ENCODE measurements at regions not wholly inside any gene's neighbourhood (a gene's known extent, or its start where the extent isn't known, plus 50 kb on each side); places are given as distances from the start of the nearest gene placed in this dataset.

GRCh38 chr18:67916097-67916496 is 399.6 kb upstream of the DSEL start:
- no peak overlapping the region for H3K27ac Mint-ChIP-seq
- H3K36me3 Mint-ChIP-seq: no peaks in the 10 kb centered on the region
- ATAC-seq (no peak), DNase-seq (ENCODE audit: low spot score in 2 of 2) (no peak)
- H3K9me3 Mint-ChIP-seq: peaks cover 4% of the 10 kb centered on the region
- no peak overlapping the region for H3K4me3 Mint-ChIP-seq
- H3K4me1 Mint-ChIP-seq: no peaks in the 10 kb centered on the region

DNA sequence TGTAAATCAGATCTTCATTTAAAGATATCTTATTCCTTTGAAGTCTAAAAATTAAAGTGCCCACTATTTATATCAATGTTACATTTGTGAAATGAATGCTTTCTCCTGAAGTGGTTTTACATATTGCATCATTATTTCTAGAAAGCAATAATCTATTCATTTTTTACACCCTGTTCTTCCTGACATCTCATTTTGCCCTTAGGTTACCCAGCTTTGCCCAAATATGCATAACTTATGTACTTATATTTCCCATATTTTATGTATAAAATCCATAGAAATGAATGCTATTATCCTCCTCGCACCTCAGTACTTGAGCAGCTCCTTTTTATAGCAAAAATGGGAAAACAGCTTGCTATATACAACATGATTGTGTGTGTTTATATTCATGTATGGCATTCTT is 396.5 kb upstream of the DSEL start:
- Mint-ChIP-seq H3K36me3 (no peaks in the 10 kb centered on the region), H3K9me3 (no peaks in the 10 kb centered on the region), H3K27ac (no peak overlapping the region), H3K4me1 (no peaks in the 10 kb centered on the region), H3K4me3 (no peak overlapping the region)
- ATAC-seq (no peak), DNase-seq (ENCODE audit: low spot score in 2 of 2) (no peak)

DNA sequence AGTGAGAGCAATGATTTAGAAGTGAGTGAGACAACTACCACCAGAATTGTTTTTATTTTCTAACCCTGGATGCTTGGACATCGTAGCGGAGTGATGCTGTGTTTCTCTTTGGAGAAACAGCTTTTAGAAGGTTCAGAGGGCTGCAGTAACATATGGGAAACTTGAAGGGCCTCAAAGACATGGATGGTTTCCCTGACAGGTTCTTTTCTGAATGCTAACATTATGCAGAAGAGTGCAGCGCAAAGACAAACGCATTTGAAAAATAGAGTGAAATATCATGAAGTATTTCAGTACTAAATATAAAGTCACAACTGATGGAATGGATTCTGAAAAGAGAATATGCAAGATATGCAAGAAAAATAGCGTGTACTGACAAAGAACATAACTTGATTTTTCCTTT is 385.1 kb upstream of the DSEL start:
- H3K27ac Mint-ChIP-seq: no peak overlapping the region
- no peak for DNase-seq (ENCODE audit: low spot score in 2 of 2)
- no peaks in the 10 kb centered on the region for H3K4me1 Mint-ChIP-seq
- H3K4me3 Mint-ChIP-seq: no peak overlapping the region
- no peaks in the 10 kb centered on the region for H3K36me3 Mint-ChIP-seq
- no peak for ATAC-seq
- peaks cover 2% of the 10 kb centered on the region for H3K9me3 Mint-ChIP-seq

GRCh38 chr18:67896451-67896850 is 379.9 kb upstream of the DSEL start:
- Mint-ChIP-seq H3K27ac (no peak overlapping the region), H3K4me1 (no peaks in the 10 kb centered on the region), H3K9me3 (peaks cover 2% of the 10 kb centered on the region), H3K4me3 (no peak overlapping the region), H3K36me3 (no peaks in the 10 kb centered on the region)
- DNase-seq (ENCODE audit: low spot score in 2 of 2): no peak
- no peak for ATAC-seq

DNA sequence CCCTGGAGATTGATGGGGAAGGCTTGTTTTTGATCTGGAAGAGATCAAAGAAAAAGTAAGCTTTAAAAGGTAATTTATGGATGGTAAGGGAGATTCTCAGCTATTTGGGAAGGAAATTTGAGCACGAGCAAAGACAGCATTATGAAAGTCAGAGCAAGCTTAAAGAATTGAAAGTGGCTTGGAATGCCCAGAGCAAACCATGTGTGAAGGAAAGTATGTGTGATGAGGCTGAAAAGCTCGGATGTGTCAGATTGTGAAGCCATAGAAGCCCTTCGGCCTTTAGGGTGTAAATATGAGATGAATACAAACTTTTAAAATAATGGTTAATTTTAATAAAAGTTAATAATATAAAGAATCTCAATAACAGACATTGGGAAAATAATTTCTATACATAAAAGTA is 377.4 kb upstream of the DSEL start:
- H3K27ac Mint-ChIP-seq: no peak overlapping the region
- no peak overlapping the region for H3K4me3 Mint-ChIP-seq
- no peaks in the 10 kb centered on the region for H3K36me3 Mint-ChIP-seq
- no peak for DNase-seq (ENCODE audit: low spot score in 2 of 2)
- H3K9me3 Mint-ChIP-seq: no peaks in the 10 kb centered on the region
- no peak for ATAC-seq
- no peaks in the 10 kb centered on the region for H3K4me1 Mint-ChIP-seq

- ATAC-seq (no peak), DNase-seq (ENCODE audit: low spot score in 2 of 2) (no peak)
- Mint-ChIP-seq H3K9me3 (no peaks in the 10 kb centered on the region), H3K36me3 (no peaks in the 10 kb centered on the region), H3K4me3 (no peak overlapping the region), H3K27ac (no peak overlapping the region), H3K4me1 (no peaks in the 10 kb centered on the region)
Measured at GRCh38 chr18:67876871-67877270, 360.4 kb upstream of the DSEL start.

DNA sequence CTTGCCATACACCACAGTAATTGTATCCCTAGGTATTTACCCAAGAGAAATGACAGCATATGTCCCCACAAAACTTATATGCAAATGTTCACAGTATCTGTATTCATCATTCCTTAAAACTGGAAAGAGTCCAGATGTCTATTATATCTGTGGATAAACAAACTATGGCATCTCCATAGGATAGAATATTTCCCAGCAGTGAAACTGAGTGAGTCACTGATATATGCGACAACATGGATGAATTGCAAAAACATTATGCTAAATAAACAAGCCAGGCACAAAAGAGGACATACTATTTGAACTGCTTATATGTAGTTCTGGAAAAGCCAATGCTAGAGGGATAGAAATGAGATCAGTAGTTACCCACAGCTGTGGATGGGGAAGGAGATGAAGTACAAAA is 359.4 kb upstream of the DSEL start:
- H3K36me3 Mint-ChIP-seq: no peaks in the 10 kb centered on the region
- H3K9me3 Mint-ChIP-seq: no peaks in the 10 kb centered on the region
- ATAC-seq (no peak), DNase-seq (ENCODE audit: low spot score in 2 of 2) (no peak)
- H3K4me3 Mint-ChIP-seq: no peak overlapping the region
- no peaks in the 10 kb centered on the region for H3K4me1 Mint-ChIP-seq
- H3K27ac Mint-ChIP-seq: no peak overlapping the region

DNA sequence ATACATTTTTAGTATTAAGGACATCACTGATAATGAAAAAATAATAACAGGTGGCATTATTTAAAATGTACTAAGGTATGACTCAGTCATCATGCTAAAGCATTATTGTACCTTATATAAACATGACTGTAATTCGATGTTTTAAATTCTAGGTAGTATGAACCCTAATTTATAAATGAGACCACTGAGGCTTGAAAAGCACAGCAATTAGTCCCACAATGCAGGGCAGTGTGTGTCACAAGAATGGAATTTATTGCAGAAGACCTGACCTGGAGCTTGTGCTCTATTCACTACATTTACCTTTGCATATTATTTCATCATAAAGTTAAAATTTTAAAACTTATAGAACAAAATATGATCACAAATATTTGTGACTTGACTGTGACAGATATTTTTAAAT is 358.5 kb upstream of the DSEL start:
- DNase-seq (ENCODE audit: low spot score in 2 of 2) (no peak), ATAC-seq (no peak)
- Mint-ChIP-seq H3K27ac (no peak overlapping the region), H3K4me1 (no peaks in the 10 kb centered on the region), H3K9me3 (no peaks in the 10 kb centered on the region), H3K36me3 (no peaks in the 10 kb centered on the region), H3K4me3 (no peak overlapping the region)

- peaks cover 2% of the 10 kb centered on the region for H3K9me3 Mint-ChIP-seq
- no peaks in the 10 kb centered on the region for H3K36me3 Mint-ChIP-seq
- no peaks in the 10 kb centered on the region for H3K4me1 Mint-ChIP-seq
- DNase-seq (ENCODE audit: low spot score in 2 of 2) (no peak), ATAC-seq (no peak)
- no peak overlapping the region for H3K4me3 Mint-ChIP-seq
- H3K27ac Mint-ChIP-seq: no peak overlapping the region
Measured at GRCh38 chr18:67865400-67865799, 348.9 kb upstream of the DSEL start.

- Mint-ChIP-seq H3K9me3 (peaks cover 2% of the 10 kb centered on the region), H3K27ac (no peak overlapping the region), H3K4me3 (no peak overlapping the region), H3K36me3 (no peaks in the 10 kb centered on the region), H3K4me1 (no peaks in the 10 kb centered on the region)
- ATAC-seq (no peak), DNase-seq (ENCODE audit: low spot score in 2 of 2) (no peak)
Measured at GRCh38 chr18:67864677-67865340, 348.3 kb upstream of the DSEL start.

DNA sequence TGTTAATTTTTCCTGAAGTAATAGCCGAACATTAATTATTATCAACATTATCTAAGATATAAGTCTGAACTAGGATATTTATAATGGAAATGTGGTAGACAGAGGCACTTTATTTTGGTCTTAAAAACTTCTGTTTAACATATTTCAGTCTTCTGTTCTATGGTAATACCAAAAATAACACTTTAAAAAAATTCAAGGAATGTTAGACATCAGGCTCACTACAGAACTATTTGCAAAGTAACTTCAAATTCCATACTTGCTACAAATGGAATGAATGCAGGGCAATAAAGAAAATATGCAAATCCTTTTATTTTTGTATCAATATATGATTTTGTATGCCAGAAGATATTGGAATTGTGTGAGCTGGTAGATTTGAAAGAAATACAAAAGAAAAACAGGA is 345.5 kb upstream of the DSEL start:
- no peak for DNase-seq (ENCODE audit: low spot score in 2 of 2)
- Mint-ChIP-seq H3K4me1 (no peaks in the 10 kb centered on the region), H3K27ac (no peak overlapping the region), H3K4me3 (no peak overlapping the region), H3K36me3 (no peaks in the 10 kb centered on the region), H3K9me3 (peaks cover 2% of the 10 kb centered on the region)
- ATAC-seq: no peak

DNA sequence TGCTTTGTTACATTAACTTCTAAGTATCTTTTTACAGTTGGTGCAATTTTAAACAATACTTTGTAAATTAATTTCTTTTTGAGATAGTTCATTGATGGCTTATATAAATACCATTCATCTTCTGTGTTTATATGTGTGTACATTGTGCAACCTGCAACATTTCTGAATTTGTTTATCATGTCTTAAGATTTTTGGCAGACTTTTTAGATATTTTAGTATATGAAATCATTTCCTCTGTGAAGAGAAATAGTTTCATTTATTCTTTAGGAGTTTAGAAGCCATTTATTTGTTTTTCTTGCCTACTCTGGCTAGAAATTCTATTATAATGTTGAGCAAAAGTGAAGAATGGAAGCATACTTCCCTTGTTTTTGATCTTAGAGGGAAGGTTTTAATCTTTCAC is 337.8 kb upstream of the DSEL start:
- no peak for DNase-seq (ENCODE audit: low spot score in 2 of 2)

DNA sequence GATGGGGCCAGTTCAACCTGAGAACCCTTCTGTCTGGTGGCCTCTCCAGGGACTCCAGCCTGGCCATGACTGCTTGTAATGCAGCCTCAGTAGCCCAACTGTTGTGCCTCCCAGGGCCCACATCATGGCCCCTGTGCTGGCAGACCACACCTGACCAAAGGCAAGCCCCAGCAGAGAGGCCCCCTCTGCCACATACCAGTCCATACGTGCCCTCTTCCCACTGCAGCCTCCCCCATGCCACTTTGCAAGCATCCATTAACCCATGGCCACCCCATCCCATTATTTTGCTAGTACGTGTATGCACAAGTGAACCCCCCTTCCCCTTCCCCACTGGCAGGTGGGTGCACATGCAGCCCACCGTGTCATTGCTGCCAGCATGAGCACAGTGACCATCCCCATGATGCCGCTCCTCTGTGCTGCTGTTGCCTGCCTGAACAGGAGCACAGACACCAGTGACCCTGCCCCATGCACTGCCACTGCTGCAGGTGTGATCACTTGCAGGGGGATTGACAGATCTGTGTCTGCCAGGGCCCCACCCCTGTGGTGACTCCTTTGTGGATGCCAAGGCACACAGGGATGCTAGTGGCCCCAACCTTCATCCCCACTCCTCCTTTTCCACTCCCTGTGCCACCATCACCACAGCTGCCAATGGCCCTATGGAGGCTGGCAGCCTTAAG is 330.0 kb upstream of the DSEL start:
- no peaks in the 10 kb centered on the region for H3K4me1 Mint-ChIP-seq
- no peak for DNase-seq (ENCODE audit: low spot score in 2 of 2)
- peak; percentile 34 for ATAC-seq

More for the DNA sequence above, 337.8 kb upstream of the DSEL start:
- Mint-ChIP-seq H3K4me1 (no peaks in the 10 kb centered on the region), H3K36me3 (no peaks in the 10 kb centered on the region), H3K4me3 (no peak overlapping the region), H3K9me3 (no peaks in the 10 kb centered on the region), H3K27ac (no peak overlapping the region)
- ATAC-seq: no peak

GRCh38 chr18:67845035-67845434 is 328.5 kb upstream of the DSEL start:
- no peaks in the 10 kb centered on the region for H3K4me1 Mint-ChIP-seq
- no peak overlapping the region for H3K27ac Mint-ChIP-seq
- peaks cover 4% of the 10 kb centered on the region for H3K9me3 Mint-ChIP-seq
- H3K36me3 Mint-ChIP-seq: no peaks in the 10 kb centered on the region
- no peak for ATAC-seq
- DNase-seq (ENCODE audit: low spot score in 2 of 2): no peak
- no peak overlapping the region for H3K4me3 Mint-ChIP-seq

More for the DNA sequence above, 330.0 kb upstream of the DSEL start:
- H3K27ac Mint-ChIP-seq: no peak overlapping the region
- H3K9me3 Mint-ChIP-seq: peaks cover 4% of the 10 kb centered on the region
- no peak overlapping the region for H3K4me3 Mint-ChIP-seq
- no peaks in the 10 kb centered on the region for H3K36me3 Mint-ChIP-seq

DNA sequence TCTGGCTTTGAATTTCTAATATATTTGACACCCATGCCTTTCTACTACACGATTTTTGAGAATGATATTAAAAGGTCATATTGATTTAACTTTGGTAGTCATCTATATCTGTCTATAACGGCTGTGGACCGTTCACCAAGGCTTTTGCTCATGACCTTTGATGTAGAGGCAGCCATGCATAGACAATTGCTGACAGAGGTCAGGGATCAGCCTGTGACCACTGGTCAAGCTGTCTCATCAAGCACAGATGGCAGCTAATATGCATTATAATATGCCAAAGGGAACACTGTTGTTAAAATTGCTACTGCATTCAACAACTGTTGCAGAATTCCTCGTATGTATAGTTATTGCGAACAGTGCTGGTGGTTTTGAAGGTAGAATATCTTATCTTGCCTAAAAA is 323.9 kb upstream of the DSEL start:
- DNase-seq (ENCODE audit: low spot score in 2 of 2) (no peak), ATAC-seq (no peak)
- H3K36me3 Mint-ChIP-seq: no peaks in the 10 kb centered on the region
- no peaks in the 10 kb centered on the region for H3K9me3 Mint-ChIP-seq
- H3K4me1 Mint-ChIP-seq: no peaks in the 10 kb centered on the region
- no peak overlapping the region for H3K4me3 Mint-ChIP-seq
- H3K27ac Mint-ChIP-seq: no peak overlapping the region

- ATAC-seq: no peak
- no peaks in the 10 kb centered on the region for H3K9me3 Mint-ChIP-seq
- H3K27ac Mint-ChIP-seq: no peak overlapping the region
- no peaks in the 10 kb centered on the region for H3K36me3 Mint-ChIP-seq
- no peaks in the 10 kb centered on the region for H3K4me1 Mint-ChIP-seq
- no peak overlapping the region for H3K4me3 Mint-ChIP-seq
- DNase-seq (ENCODE audit: low spot score in 2 of 2): no peak
Measured at GRCh38 chr18:67818432-67818831, 301.9 kb upstream of the DSEL start.
